Natural killer cell (primary cell): ENCODE measurements at regions not wholly inside any gene's neighbourhood (a gene's known extent, or its start where the extent isn't known, plus 50 kb on each side); places are given as distances from the start of the nearest gene placed in this dataset.

Experiments
- ATAC-seq, 3 donors: fragments of 150-1000 bp in 2 of 3; fragments of 200-7000 bp in 1 of 3; cut with Tn5 transposase; 1 replicate in 1 of 3; 2 replicates in 2 of 3; pipeline ENCODE4 v1.10.0; 2021; ENCODE audit warnings: mild to moderate bottlenecking in 2 of 3, moderate library complexity in 2 of 3
- DNase-seq, 2 donors: peaks; one replicate each; pipeline versions ENCODE4 v3.0.0 to v3.0.0-alpha.2; 2013 to 2021; ENCODE audit warnings: mixed read lengths in 1 of 2
- H3K27ac ChIP-seq: one replicate; pipeline ENCODE4 v1.5.1; 2013; ENCODE audit warnings: mild to moderate bottlenecking, low read length
- H3K27me3 ChIP-seq: one replicate; pipeline ENCODE4 v1.6.1; 2013; ENCODE audit warnings: low read length; ENCODE audit not compliant: control insufficient read depth, insufficient read depth
- H3K36me3 ChIP-seq: one replicate; pipeline ENCODE4 v1.6.1; 2013; ENCODE audit warnings: low read length; ENCODE audit not compliant: control insufficient read depth, insufficient read depth
- H3K4me1 ChIP-seq: one replicate; pipeline ENCODE4 v1.6.1; 2013; ENCODE audit warnings: low read length; ENCODE audit not compliant: control insufficient read depth, insufficient read depth
- H3K4me3 ChIP-seq: one replicate; pipeline ENCODE4 v1.5.1; 2013; ENCODE audit warnings: low read length
- H3K9me3 ChIP-seq: one replicate; pipeline ENCODE4 v1.6.1; 2013; ENCODE audit warnings: low read length; ENCODE audit not compliant: control insufficient read depth, insufficient read depth
- H3K27ac Mint-ChIP-seq, 2 donors: one replicate each; pipeline ENCODE4 v1.8.0; 2022; ENCODE audit warnings: mild to moderate bottlenecking in 2 of 2, mixed read lengths in 2 of 2, moderate library complexity in 1 of 2
- H3K27me3 Mint-ChIP-seq, 2 donors: one replicate each; pipeline ENCODE4 v1.8.0; 2022; ENCODE audit warnings: low read depth in 2 of 2, mixed read lengths in 2 of 2
- H3K36me3 Mint-ChIP-seq: one replicate; pipeline ENCODE4 v1.8.0; 2022; ENCODE audit warnings: mixed read lengths
- H3K4me1 Mint-ChIP-seq, 2 donors: one replicate each; pipeline ENCODE4 v1.8.0; 2022; ENCODE audit warnings: mixed read lengths in 2 of 2
- H3K4me3 Mint-ChIP-seq: one replicate; pipeline ENCODE4 v1.8.0; 2022; ENCODE audit warnings: mild to moderate bottlenecking, moderate library complexity, mixed read lengths
- H3K9me3 Mint-ChIP-seq, 2 donors: one replicate each; pipeline ENCODE4 v1.8.0; 2022; ENCODE audit warnings: mixed read lengths in 2 of 2
- CTCF ChIP-seq: fragments of 200-600 bp; IDR thresholded peaks from one replicate; pipeline ENCODE4 v1.8.0; 2022; ENCODE audit warnings: antibody characterized with exemption
- WGBS: methylation state at CpG from one replicate; pipeline ENCODE4 v1.1.7; 2013; ENCODE audit warnings: missing lambda C conversion rate; ENCODE audit not compliant: insufficient coverage; 5-methylcytosine and 5-hydroxymethylcytosine counted together
- intact Hi-C: fragments of 100-400 bp; cut with micrococcal nuclease; formaldehyde crosslinking; loops from one replicate; pipeline ENCODE4 v1.14.2; 2022

DNA sequence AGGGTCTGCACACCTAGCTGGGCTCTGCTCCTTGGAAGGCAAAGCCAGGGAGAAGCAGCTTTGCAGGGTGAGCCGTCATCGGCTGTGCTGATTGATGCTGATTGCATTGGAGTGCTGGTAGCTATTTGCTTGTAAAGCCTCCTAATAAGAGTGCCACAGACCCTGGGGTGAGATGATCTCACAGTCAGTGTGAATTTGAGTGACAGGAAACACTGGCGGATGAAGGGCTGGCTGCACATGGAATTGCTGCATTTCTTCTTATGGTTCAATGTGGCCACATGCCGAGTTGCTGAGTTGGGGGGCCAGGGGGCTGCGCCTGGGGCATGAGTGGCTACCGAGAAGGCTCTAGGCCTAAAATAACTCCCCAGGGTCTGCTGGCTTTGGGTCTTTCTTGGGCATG is 138.2 kb upstream of the CACNA1E start:
- ATAC-seq (no peak), DNase-seq (no peak)
- H3K27me3 Mint-ChIP-seq = peaks cover 16 to 31% of the 10 kb centered on the region in 2 donors
- Histone ChIP-seq H3K9me3 (no peaks in the 10 kb centered on the region), H3K36me3 (no peaks in the 10 kb centered on the region), H3K27me3 (no peaks in the 10 kb centered on the region), H3K4me3 (no peak overlapping the region), H3K4me1 (no peaks in the 10 kb centered on the region), H3K27ac (no peak overlapping the region)
- no peaks in the 10 kb centered on the region for H3K9me3 Mint-ChIP-seq
- H3K36me3 Mint-ChIP-seq = no peaks in the 10 kb centered on the region
- no peak overlapping the region for H3K27ac Mint-ChIP-seq
- WGBS = 81% methylated on average over 6 of the region's 6 CpGs
- intact Hi-C loops = no loop called here
- no peak for TF ChIP-seq CTCF
- H3K4me3 Mint-ChIP-seq = no peak overlapping the region
- H3K4me1 Mint-ChIP-seq = no peaks in the 10 kb centered on the region

DNA sequence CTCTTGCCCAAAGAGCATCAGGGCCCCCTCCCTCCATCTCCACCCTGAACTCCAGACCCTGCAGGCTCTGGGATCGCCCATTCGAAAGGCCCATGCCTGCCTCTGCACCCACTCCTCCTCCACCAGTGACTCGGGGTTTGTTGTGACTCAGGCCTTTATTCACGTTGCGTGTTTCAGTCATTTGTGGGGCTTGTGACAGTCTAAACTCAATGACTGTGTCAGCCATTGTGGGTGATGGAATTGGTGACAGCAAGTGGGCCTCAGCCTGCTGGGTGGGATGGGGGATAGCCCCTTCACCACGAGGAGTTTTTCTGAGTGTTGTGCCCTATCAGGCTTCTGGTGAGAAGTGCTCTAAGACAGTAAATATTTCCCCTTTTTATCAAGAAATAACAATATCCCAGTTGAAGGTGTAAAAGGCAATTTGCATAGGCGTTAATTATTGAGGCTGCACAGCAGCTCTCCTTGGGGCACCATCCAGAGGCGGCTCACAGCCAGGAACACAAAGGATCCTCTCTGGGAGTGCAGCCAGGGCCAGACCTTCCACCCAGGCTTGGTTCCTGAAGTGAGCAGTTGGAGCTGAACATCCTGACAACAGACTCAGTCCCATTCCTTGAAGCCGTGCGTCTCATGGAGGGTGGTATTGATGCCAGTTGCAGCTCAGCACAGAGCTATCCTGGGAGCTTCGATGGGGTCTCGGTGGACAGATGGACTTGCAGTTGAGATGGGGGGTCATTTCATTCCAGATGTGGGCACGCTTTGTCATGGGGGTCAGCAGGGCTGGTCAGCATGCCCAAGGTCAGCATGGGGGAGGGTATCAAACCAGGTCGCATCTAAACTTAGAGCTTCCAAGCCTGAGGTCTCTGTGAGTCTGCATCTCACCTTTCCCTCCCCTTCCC is 135.6 kb upstream of the CACNA1E start:
- 86% methylated on average over 13 of the region's 14 CpGs for WGBS
- no peak for DNase-seq

GRCh38 chr1:181349512-181349911 is 133.8 kb upstream of the CACNA1E start:
- no peak overlapping the region for H3K27ac ChIP-seq
- H3K9me3 ChIP-seq = no peaks in the 10 kb centered on the region
- Mint-ChIP-seq H3K36me3 (no peaks in the 10 kb centered on the region), H3K4me1 (no peaks in the 10 kb centered on the region), H3K4me3 (no peak overlapping the region), H3K9me3 (no peaks in the 10 kb centered on the region), H3K27ac (no peak overlapping the region), H3K27me3 (peaks cover 0 to 5% of the 10 kb centered on the region in 2 donors)
- DNase-seq = no peak
- ATAC-seq = no peak
- intact Hi-C loops = no loop called here
- H3K27me3 ChIP-seq = no peaks in the 10 kb centered on the region
- no peaks in the 10 kb centered on the region for H3K4me1 ChIP-seq
- no peaks in the 10 kb centered on the region for H3K36me3 ChIP-seq
- no peak for TF ChIP-seq CTCF
- WGBS = 77% methylated on average over 2 of the region's 2 CpGs
- H3K4me3 ChIP-seq = no peak overlapping the region

More for the DNA sequence above, 135.6 kb upstream of the CACNA1E start:
- H3K9me3 Mint-ChIP-seq = no peaks in the 10 kb centered on the region
- no peak for ATAC-seq
- intact Hi-C loops = no loop called here
- no peaks in the 10 kb centered on the region for H3K36me3 ChIP-seq
- H3K9me3 ChIP-seq = no peaks in the 10 kb centered on the region
- H3K4me1 Mint-ChIP-seq = no peaks in the 10 kb centered on the region
- no peak overlapping the region for H3K4me3 Mint-ChIP-seq
- no peaks in the 10 kb centered on the region for H3K4me1 ChIP-seq
- peaks cover 8 to 9% of the 10 kb centered on the region in 2 donors for H3K27me3 Mint-ChIP-seq
- no peak for TF ChIP-seq CTCF
- H3K27ac Mint-ChIP-seq = no peak overlapping the region
- no peak overlapping the region for H3K4me3 ChIP-seq
- H3K27ac ChIP-seq = no peak overlapping the region
- no peaks in the 10 kb centered on the region for H3K36me3 Mint-ChIP-seq
- no peaks in the 10 kb centered on the region for H3K27me3 ChIP-seq

DNA sequence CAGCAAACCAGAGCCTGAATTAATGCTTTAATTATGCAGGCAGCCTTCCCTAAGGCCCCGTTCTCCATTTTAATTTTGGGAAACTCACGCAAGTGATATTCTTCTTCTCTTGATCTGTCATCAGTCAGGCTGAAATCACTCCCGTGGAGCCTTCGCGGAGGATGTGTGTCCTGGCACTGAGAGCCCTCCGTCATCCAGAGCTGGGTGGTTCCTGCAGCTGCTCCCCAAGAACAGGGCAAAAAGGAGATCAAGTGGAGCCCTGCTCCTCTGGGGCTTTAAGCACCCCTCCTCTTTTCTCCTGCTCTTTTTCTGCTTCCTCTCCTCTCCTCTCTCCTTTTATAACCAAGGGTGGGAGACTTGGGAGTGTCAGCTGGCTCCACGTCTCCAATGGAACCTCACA is 133.2 kb upstream of the CACNA1E start:
- no peak overlapping the region for H3K27ac Mint-ChIP-seq
- H3K4me3 Mint-ChIP-seq = no peak overlapping the region
- Histone ChIP-seq H3K4me3 (no peak overlapping the region), H3K9me3 (no peaks in the 10 kb centered on the region), H3K27ac (no peak overlapping the region), H3K27me3 (no peaks in the 10 kb centered on the region), H3K36me3 (no peaks in the 10 kb centered on the region), H3K4me1 (no peaks in the 10 kb centered on the region)
- peaks cover 0 to 5% of the 10 kb centered on the region in 2 donors for H3K27me3 Mint-ChIP-seq
- H3K9me3 Mint-ChIP-seq = no peaks in the 10 kb centered on the region
- 91% methylated on average over 7 of the region's 7 CpGs for WGBS
- TF ChIP-seq CTCF = no peak
- intact Hi-C loops = no loop called here
- no peaks in the 10 kb centered on the region for H3K36me3 Mint-ChIP-seq
- no peaks in the 10 kb centered on the region for H3K4me1 Mint-ChIP-seq
- ATAC-seq (no peak), DNase-seq (no peak)
